ENCODE measurements at regions not wholly inside any gene's neighbourhood (a gene's known extent, or its start where the extent isn't known, plus 50 kb on each side); places are given as distances from the start of the nearest gene placed in this dataset.
"Not testable (repeated sequence)": the region's sequence is repeated elsewhere in the genome, so short reads cannot be mapped to it uniquely, and the experiment has no call there.

DNA sequence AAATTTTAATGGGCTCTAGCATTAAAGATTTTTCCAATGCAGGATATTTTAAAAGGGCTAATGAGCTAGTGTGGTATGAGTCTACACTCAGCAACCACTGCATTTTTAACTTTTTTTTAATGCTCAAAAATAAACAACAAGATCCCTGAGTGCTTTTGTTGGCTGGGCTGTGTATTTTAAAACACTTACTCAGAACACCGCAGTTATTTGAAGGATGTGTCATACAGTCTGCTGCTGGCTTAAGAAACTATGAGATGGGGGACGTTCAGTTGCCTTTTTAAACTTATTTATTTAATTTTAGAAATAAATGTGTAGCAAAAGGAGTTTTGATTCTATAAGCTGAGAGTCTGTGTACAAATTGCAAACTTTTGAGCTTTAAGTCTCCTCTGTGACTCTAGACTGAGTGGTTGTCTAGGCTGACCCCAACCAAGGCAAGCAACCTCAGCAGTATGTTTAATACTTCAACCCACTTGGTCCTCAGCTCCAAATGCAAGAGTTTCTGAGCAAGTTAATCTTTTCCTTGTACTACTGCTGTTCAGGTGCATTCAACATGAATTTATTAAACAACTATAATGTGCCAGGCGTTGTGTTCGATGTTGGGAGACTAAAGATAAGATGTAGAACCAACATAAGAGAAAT lies 278.6 kb upstream of the DIPK2B start:
- Histone ChIP-seq H3K27me3 (ENCODE audit: control insufficient read depth, insufficient read depth, low read length) (no peaks in the 10 kb centered on the region), H3K4me3 (ENCODE audit: low read depth, low read length) (no peak overlapping the region), H3K36me3 (ENCODE audit: control insufficient read depth, insufficient read depth, low read length) (no peaks in the 10 kb centered on the region), H3K9ac (ENCODE audit: low read depth, low read length) (no peak overlapping the region), H3K9me3 (ENCODE audit: control insufficient read depth, insufficient read depth, low read length) (peaks cover 5% of the 10 kb centered on the region), H3K4me1 (ENCODE audit: control insufficient read depth, insufficient read depth, low read length) (no peaks in the 10 kb centered on the region)

DNA sequence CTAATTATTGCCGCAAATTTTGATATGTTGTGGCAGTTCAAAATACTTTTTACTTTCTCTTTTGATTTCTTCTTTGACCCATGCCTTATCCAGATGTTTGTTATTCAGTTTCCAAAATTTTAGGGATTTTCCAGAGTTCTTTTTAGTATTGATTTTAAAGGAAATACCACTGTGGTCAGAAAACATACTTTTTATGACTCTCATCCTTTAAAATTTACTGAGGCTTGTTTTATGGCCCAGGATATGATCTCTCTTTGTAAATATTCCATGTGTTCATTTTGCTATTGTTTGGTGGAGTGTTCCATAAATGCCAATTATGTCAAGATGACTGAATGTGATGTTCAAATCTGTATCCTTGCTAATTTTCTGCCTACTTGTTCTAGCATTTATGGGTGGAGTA lies 272.3 kb upstream of the DIPK2B start:
- Histone ChIP-seq H3K9me3 (ENCODE audit: control insufficient read depth, insufficient read depth, low read length) (peaks cover 5% of the 10 kb centered on the region), H3K36me3 (ENCODE audit: control insufficient read depth, insufficient read depth, low read length) (no peaks in the 10 kb centered on the region), H3K4me3 (ENCODE audit: low read depth, low read length) (no peak overlapping the region), H3K4me1 (ENCODE audit: control insufficient read depth, insufficient read depth, low read length) (no peaks in the 10 kb centered on the region), H3K27me3 (ENCODE audit: control insufficient read depth, insufficient read depth, low read length) (no peaks in the 10 kb centered on the region), H3K9ac (ENCODE audit: low read depth, low read length) (no peak overlapping the region)

DNA sequence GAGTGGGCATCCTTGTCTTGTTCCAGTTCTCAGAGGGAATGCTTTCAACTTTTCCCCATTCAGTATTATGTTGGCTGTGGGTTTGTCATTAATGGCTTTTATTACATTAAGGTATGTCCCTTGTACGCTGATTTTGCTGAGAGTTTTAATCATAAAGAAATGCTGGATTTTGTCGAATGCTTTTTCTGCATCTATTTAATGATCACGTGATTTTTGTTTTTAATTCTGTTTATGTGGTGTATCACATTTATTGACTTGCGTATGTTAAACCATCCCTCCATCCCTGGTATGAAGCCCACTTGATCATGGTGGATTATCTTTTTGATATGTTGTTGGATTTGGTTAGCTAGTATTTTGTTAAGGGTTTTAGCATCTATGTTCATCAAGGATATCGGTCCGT lies 266.9 kb upstream of the DIPK2B start:
- H3K4me3 ChIP-seq (ENCODE audit: low read depth, low read length); H3K9ac ChIP-seq (ENCODE audit: low read depth, low read length); H3K9me3 ChIP-seq (ENCODE audit: control insufficient read depth, insufficient read depth, low read length); H3K27me3 ChIP-seq (ENCODE audit: control insufficient read depth, insufficient read depth, low read length); H3K4me1 ChIP-seq (ENCODE audit: control insufficient read depth, insufficient read depth, low read length); H3K36me3 ChIP-seq (ENCODE audit: control insufficient read depth, insufficient read depth, low read length): not testable (repeated sequence)

DNA sequence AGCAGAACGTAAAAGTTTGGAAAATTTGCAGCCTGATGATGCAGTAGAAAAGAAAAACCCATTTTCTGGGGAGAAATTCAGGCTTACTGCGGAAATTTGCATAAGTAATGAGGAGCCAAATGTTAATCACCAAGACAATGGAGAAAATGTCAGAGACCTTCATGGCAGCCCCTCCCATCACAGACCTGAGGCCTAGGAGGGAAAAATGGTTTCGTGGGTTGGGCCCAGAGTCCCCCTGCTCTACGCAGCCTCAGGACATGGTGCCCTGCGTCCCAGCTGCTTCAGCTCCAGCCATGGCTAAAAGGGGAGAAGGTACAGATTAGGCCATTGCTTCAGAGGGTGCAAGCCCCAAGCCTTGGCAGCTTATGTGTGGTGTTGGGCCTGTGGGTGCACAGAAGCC lies 255.1 kb upstream of the DIPK2B start:
- H3K27me3 ChIP-seq (ENCODE audit: control insufficient read depth, insufficient read depth, low read length); H3K4me3 ChIP-seq (ENCODE audit: low read depth, low read length); H3K9ac ChIP-seq (ENCODE audit: low read depth, low read length); H3K9me3 ChIP-seq (ENCODE audit: control insufficient read depth, insufficient read depth, low read length); H3K4me1 ChIP-seq (ENCODE audit: control insufficient read depth, insufficient read depth, low read length); H3K36me3 ChIP-seq (ENCODE audit: control insufficient read depth, insufficient read depth, low read length): not testable (repeated sequence)

DNA sequence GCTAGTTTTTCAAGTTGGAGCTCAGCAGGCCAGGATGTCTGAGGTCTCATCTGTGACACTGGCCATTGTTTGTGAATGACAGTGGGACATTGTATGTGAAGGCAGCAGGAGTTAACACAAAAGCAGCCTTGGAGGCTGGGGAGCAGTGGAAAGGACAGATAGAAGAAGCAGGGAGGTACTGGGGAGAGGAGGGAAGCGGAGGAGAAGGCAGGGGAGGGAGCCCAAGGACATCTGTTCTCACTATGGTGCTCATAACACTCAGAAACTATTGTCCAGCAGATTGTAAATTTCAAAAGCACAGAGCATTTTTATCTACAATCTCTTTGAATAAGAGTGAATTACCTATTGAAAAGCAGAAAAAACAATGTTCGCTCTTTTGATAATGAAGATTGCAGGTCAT lies 253.6 kb upstream of the DIPK2B start:
- Histone ChIP-seq H3K4me3 (ENCODE audit: low read depth, low read length) (no peak overlapping the region), H3K4me1 (ENCODE audit: control insufficient read depth, insufficient read depth, low read length) (peaks cover 6% of the 10 kb centered on the region), H3K9ac (ENCODE audit: low read depth, low read length) (no peak overlapping the region), H3K9me3 (ENCODE audit: control insufficient read depth, insufficient read depth, low read length) (peaks cover 4% of the 10 kb centered on the region), H3K27me3 (ENCODE audit: control insufficient read depth, insufficient read depth, low read length) (no peaks in the 10 kb centered on the region), H3K36me3 (ENCODE audit: control insufficient read depth, insufficient read depth, low read length) (no peaks in the 10 kb centered on the region)

DNA sequence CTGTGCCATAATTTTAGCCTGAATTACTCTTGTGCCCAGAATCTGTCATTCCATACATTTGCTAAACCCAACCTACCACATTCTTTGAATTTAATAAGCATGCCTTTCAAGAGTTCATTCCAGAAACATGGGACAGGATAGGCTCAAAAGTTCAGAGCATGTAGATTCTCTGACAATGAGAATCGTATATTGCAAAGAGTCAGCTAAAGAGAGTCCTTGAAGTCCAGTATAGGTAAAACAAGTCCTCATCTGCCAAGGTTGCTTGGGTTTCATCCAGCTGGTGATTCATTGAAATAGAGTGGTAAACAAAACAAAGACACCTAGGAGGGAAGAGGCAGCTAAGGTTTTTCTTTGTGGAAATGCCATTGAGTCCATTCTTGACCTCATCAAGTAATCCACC lies 249.3 kb upstream of the DIPK2B start:
- peaks cover 4% of the 10 kb centered on the region for H3K9me3 ChIP-seq (ENCODE audit: control insufficient read depth, insufficient read depth, low read length)

DNA sequence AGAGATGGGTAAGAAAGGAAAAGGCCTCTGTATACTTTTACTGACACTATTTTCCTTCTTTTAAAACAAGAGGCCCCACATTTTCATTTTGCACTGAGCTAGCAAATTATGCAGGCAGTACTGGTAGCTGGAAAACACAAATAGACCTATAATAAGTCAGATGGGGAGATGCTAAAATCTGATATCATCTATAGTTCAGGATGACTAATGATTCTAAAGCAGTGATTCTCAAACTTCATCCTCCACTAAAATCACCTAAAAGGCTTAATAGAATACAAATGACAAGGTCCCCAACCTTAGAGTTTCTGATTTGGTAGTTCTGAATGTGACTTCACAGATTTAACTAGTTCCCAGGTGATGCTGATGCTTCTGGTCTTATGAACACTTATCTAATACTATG lies 247.3 kb upstream of the DIPK2B start:
- Histone ChIP-seq H3K27me3 (ENCODE audit: control insufficient read depth, insufficient read depth, low read length) (no peaks in the 10 kb centered on the region), H3K9ac (ENCODE audit: low read depth, low read length) (no peak overlapping the region), H3K4me1 (ENCODE audit: control insufficient read depth, insufficient read depth, low read length) (no peaks in the 10 kb centered on the region), H3K4me3 (ENCODE audit: low read depth, low read length) (no peak overlapping the region), H3K36me3 (ENCODE audit: control insufficient read depth, insufficient read depth, low read length) (no peaks in the 10 kb centered on the region), H3K9me3 (ENCODE audit: control insufficient read depth, insufficient read depth, low read length) (no peaks in the 10 kb centered on the region)

More for the DNA sequence above, 249.3 kb upstream of the DIPK2B start:
- Histone ChIP-seq H3K4me1 (ENCODE audit: control insufficient read depth, insufficient read depth, low read length) (no peaks in the 10 kb centered on the region), H3K9ac (ENCODE audit: low read depth, low read length) (no peak overlapping the region), H3K27me3 (ENCODE audit: control insufficient read depth, insufficient read depth, low read length) (no peaks in the 10 kb centered on the region), H3K36me3 (ENCODE audit: control insufficient read depth, insufficient read depth, low read length) (no peaks in the 10 kb centered on the region), H3K4me3 (ENCODE audit: low read depth, low read length) (no peak overlapping the region)

DNA sequence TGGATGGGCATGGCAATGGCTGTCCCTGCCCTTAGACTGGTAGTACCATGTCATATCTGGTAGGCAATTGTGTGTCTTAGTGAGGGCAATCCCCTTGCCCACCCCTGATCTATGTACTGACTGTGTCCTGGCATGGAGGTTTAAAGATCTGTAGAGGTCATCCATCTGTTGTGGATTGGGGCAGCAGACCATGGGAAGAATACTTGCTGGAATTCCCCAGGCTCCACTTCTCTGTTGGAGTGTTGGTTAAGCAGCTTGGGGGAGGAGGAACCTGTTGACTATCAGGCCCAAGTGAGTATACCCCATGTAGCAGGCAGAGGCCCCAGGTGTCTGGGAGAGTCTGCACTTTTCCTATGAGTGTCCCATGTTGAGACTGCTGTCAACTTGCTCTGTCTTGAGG lies 246.7 kb upstream of the DIPK2B start:
- no peaks in the 10 kb centered on the region for H3K9me3 ChIP-seq (ENCODE audit: control insufficient read depth, insufficient read depth, low read length)
- H3K9ac ChIP-seq (ENCODE audit: low read depth, low read length): no peak overlapping the region
- H3K4me3 ChIP-seq (ENCODE audit: low read depth, low read length): no peak overlapping the region
- H3K4me1 ChIP-seq (ENCODE audit: control insufficient read depth, insufficient read depth, low read length): no peaks in the 10 kb centered on the region
- H3K27me3 ChIP-seq (ENCODE audit: control insufficient read depth, insufficient read depth, low read length): no peaks in the 10 kb centered on the region
- no peaks in the 10 kb centered on the region for H3K36me3 ChIP-seq (ENCODE audit: control insufficient read depth, insufficient read depth, low read length)

DNA sequence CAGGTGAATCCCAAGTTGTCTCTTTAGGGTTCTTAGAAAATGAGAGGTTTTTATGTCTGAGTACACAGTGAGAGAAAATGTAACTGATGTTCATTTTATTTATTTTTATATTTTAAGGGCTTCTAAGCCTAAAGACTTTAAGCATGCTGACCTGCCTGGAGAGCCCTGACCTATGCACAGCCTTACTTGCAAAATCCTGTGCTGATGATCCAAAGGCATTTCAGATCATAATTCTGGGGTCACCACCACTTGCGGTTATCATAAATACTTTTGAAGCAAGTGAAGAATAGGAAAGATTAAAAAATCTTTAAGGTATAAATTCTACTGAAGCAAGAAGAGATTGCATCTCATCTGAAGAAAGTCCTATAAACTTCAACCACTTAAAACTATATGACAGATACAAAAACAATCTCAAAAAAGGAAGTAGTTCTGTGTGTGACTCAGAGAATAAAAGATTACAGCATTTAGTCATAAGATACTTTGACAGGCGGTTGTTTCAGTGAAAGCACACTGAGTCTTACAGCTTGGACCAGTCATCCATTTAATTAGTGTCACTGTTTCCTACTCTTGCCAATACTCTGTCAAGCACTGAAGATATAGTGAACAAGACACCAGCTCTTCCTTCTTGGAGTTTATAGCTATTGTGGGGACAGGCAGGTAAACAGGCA lies 245.2 kb upstream of the DIPK2B start:
- Histone ChIP-seq H3K27me3 (ENCODE audit: control insufficient read depth, insufficient read depth, low read length) (no peaks in the 10 kb centered on the region), H3K9me3 (ENCODE audit: control insufficient read depth, insufficient read depth, low read length) (no peaks in the 10 kb centered on the region), H3K4me3 (ENCODE audit: low read depth, low read length) (no peak overlapping the region), H3K4me1 (ENCODE audit: control insufficient read depth, insufficient read depth, low read length) (no peaks in the 10 kb centered on the region), H3K36me3 (ENCODE audit: control insufficient read depth, insufficient read depth, low read length) (no peaks in the 10 kb centered on the region), H3K9ac (ENCODE audit: low read depth, low read length) (no peak overlapping the region)

DNA sequence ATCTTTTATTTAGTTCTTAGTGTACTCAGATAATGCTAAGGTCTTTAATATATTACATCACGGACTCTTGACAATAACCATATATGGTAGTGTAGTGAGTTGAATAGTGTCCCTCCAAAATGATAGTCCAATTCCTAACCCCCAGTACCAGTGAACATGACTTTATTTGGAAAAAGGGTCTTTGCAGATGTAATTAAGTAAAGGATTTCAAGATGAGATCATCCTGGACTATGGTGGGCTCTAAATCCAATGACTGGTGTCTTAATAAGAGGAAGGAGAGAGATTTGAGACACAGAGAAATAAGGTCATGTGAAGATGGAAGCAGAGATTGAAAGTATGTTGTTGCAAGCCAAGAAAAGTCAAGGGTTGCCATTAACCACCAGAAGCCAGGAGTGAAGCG lies 236.5 kb upstream of the DIPK2B start:
- Histone ChIP-seq H3K27me3 (ENCODE audit: control insufficient read depth, insufficient read depth, low read length) (no peaks in the 10 kb centered on the region), H3K4me1 (ENCODE audit: control insufficient read depth, insufficient read depth, low read length) (peaks cover 9% of the 10 kb centered on the region), H3K9ac (ENCODE audit: low read depth, low read length) (no peak overlapping the region), H3K4me3 (ENCODE audit: low read depth, low read length) (no peak overlapping the region), H3K9me3 (ENCODE audit: control insufficient read depth, insufficient read depth, low read length) (peaks cover 9% of the 10 kb centered on the region), H3K36me3 (ENCODE audit: control insufficient read depth, insufficient read depth, low read length) (no peaks in the 10 kb centered on the region)

DNA sequence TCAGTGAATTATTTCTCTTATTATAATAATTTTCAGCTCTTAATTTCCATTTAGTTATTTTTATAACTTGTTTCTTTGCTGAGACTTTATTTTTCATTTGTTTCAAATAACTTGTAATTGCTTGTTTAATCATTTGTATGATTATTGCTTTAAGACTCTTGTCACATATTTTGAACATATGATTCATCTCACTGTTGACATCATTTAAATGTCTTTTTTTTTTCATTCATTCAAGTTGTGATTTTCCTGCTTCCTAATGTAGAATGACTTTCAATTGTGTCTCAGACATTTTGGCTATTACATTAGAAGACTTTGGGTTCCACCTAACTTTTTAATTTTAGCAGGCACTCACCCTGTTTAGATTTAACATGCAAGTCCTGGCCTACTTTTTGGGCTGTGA lies 234.8 kb upstream of the DIPK2B start:
- H3K36me3 ChIP-seq (ENCODE audit: control insufficient read depth, insufficient read depth, low read length): no peaks in the 10 kb centered on the region
- H3K9me3 ChIP-seq (ENCODE audit: control insufficient read depth, insufficient read depth, low read length): peaks cover 9% of the 10 kb centered on the region
- no peaks in the 10 kb centered on the region for H3K27me3 ChIP-seq (ENCODE audit: control insufficient read depth, insufficient read depth, low read length)
- H3K4me3 ChIP-seq (ENCODE audit: low read depth, low read length): no peak overlapping the region
- no peak overlapping the region for H3K9ac ChIP-seq (ENCODE audit: low read depth, low read length)
- peaks cover 9% of the 10 kb centered on the region for H3K4me1 ChIP-seq (ENCODE audit: control insufficient read depth, insufficient read depth, low read length)

DNA sequence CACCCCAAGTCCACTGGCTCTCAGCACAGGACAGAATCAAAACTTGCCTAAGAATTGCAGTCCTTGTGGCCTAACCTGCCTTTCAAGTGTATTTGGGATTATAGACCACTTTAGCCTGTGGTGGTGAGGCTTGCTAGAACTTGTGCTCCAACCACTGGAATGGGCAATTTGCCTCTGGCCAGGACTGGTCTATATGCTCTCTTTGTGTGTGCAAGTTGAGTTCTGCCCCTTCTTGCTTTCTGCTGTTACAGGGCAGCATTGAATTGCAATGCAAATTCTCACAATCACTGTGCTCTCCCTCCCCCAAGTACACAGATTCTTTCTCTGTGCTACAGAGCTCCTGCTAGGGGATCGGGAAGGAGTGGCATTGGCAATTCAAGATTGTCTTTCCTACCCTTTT lies 233.6 kb upstream of the DIPK2B start:
- Histone ChIP-seq H3K9ac (ENCODE audit: low read depth, low read length) (no peak overlapping the region), H3K27me3 (ENCODE audit: control insufficient read depth, insufficient read depth, low read length) (no peaks in the 10 kb centered on the region), H3K9me3 (ENCODE audit: control insufficient read depth, insufficient read depth, low read length) (peaks cover 9% of the 10 kb centered on the region), H3K4me1 (ENCODE audit: control insufficient read depth, insufficient read depth, low read length) (peaks cover 9% of the 10 kb centered on the region), H3K36me3 (ENCODE audit: control insufficient read depth, insufficient read depth, low read length) (no peaks in the 10 kb centered on the region), H3K4me3 (ENCODE audit: low read depth, low read length) (no peak overlapping the region)
